ENCODE measurements at regions not wholly inside any gene's neighbourhood (a gene's known extent, or its start where the extent isn't known, plus 50 kb on each side); places are given as distances from the start of the nearest gene placed in this dataset.

- DNase-seq, result no peak
Observed at GRCh38 chr13:31048521-31048920, 113.2 kb downstream of the HSPH1 start.

GRCh38 chr13:31046711-31047279 lies 114.3 kb downstream of the TEX26 start:
- DNase-seq, result peak; percentile 42

- peak; percentile 97 for DNase-seq
Observed at GRCh38 chr13:31045286-31046081, 113.0 kb downstream of the TEX26 start.

DNA sequence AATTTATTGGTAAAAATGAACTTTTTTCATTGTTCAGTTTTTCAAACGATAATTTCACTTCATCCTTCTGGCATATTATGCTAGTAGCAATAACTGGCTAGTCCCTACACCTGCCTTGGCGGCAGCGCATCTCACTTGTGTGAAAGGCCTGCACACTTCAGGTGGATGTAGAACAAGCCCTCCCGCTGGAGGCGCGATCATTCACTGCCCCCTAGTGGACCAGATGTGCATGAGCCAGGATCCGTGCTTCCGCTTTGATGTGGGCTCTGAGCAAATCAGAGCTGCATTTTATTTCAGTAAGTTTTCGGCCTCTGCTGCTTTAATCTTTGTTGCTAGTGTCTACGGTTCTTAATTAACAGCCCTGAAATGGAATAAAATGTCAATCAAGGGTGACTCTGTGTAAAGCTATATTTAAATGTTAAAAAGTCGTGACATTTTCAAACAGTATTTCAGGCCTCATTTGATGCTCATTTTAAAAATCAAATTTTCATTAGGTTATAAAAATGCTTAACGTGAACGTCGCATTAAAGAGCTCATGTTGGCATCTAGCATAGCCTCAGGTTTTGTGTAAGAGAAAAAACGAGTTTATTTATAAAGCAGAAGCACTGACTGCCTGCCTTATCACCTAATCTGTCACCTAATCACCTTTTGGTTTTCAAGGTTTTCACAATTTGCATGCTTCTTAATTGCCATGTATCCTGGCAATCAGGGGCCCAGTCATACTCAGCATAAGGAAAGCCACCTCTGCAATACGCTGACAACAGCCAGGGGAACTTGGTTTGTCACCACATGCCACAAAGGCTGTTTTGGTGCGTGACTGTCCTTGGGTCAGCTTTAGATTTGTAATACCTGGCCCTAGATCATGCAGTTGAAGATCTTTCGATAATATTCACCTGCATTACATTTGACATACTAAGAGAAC lies 112.2 kb downstream of the TEX26 start:
- DNase-seq, result peak; percentile 67

GRCh38 chr13:31043957-31044356 lies 111.5 kb downstream of the TEX26 start:
- DNase-seq, result no peak

DNA sequence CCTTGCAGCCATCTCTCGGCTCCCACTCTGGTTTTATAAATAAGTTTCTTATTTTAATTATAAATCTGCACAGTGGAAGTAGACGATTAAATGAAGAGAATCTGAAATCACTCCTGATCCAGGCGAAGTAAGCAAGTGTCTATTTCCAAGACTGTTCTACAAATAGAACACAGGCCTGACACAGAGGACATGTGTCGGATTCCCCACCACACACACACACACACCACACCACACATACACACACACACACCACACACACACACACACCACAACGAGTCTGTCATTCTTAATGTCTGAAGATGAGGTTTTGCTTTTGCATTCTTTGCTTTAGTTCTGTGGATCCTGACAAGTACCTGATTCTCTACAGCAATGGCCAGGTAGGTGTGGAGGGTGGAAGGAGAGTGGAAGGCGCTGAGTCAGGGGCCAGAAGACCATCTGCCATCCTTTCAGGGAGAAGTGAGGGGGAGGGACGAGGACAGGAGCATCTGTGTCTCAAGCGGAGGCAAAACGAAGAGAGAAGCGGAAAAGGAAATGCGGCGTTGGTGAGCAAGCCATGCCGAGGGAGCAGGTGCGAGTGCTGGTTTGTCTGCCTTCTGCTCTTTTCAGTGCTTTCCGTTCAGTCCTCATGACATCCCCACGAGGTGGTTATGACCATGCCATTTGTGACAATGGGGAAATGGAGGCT lies 110.2 kb downstream of the TEX26 start:
- no peak for DNase-seq

- no peak for DNase-seq
Observed at GRCh38 chr13:31042049-31042448, 109.6 kb downstream of the TEX26 start.

DNA sequence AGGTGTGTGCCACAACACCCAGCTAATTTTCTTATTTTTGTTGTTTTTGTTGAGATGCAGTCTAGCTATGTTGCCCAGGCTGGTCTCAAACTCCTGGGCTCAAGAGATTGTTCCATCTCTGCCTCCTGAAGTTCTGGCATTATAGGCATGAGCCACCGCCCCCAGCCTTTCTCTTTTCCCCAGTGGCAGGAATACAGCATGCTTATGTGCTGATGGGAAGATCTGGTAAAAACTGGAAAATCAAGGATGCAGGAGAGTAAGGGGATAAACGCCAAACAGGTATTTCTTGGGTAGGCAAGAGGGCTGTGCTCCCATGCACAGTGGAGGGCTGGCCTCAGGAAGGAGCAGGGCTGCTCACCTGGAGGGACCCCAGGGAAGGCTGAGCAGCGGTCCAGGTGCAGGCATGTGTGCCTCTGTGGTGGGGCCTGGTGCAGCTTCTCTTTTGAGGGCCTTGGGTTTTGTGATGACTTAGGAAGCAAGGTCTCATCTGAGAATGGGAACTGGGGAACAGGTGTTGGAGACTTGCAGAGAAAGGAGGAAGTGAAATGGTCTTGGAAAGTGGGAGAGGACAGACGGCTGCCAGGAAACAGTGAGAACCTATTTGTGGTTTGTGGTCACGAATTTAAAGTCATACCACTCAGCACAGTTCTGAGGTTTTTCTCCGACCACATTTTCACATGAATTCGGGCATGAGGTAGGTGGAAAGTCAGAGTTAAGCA lies 106.5 kb downstream of the TEX26 start:
- DNase-seq, result no peak

DNA sequence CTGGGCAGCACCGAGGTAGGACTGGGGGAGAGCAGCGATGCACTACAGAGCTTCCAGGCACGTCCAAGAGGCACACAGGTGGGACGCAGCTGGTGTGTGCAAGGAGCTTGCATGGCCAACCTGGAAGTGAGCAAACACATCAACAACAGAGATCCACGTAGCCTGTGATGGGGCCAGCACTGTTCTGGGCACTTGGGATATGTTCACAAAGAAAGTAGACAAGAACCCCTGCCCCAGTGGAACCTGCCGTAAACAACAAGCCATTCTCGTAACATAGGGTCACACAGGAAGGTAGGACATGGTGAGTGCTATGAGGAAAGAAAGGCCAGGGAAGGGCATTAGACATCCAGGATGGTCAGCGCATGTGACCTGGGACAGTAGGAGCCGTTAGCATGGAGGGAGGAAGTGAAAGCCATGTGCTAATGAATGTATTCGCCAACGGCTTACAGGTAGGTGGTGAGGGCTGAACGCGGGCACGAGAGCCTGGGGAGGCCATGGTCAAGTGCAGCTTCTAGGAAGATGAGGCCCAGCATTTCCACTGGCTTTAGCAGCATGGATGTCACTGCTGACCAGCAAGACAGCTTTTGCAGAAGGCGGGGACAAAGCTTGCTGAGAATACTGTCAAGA lies 105.5 kb downstream of the TEX26 start:
- no peak for DNase-seq

DNA sequence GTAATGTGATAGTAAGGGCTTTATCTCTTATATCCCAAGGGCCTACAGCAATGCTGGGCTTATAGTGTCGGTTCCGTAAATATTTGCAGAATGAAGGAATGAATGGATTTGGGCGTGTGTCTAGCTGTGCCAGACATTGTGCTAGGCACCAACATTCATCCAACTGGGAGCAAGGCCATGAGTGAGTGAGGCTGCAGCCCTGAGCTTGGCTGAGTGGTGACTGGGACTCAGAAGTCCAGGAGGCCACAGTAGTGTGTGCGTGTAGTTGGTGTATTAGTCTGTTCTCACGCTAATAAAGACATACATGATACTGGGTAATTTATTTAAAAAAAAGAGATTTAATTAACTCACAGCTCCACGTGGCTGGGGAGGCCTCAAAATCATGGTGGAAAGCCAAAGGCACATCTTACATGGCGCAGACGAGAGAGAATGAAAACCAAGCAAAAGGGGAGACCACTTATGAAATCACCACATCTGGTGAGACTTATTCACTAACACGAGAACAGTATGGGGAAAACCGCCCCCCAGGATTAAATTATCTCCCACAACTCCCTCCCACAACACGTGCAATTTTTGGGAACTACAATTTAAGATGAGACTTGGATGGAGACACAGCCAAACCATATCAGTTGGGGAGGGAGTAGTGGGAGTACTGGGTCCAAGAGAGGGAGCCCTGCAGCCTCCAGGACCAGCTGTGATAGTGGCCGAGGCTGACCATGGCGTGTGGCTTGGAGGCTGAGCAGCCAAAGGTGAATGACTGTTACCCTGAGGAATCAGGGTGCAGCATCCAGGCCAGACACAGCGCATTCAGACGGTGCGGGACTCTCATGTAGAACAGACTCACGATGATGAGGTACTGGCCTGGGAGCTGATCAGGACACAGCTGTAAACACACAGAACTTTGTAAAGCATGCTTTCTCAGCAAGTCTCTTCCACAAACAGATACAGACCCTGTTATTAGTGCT lies 104.6 kb downstream of the TEX26 start:
- no peak for DNase-seq

DNA sequence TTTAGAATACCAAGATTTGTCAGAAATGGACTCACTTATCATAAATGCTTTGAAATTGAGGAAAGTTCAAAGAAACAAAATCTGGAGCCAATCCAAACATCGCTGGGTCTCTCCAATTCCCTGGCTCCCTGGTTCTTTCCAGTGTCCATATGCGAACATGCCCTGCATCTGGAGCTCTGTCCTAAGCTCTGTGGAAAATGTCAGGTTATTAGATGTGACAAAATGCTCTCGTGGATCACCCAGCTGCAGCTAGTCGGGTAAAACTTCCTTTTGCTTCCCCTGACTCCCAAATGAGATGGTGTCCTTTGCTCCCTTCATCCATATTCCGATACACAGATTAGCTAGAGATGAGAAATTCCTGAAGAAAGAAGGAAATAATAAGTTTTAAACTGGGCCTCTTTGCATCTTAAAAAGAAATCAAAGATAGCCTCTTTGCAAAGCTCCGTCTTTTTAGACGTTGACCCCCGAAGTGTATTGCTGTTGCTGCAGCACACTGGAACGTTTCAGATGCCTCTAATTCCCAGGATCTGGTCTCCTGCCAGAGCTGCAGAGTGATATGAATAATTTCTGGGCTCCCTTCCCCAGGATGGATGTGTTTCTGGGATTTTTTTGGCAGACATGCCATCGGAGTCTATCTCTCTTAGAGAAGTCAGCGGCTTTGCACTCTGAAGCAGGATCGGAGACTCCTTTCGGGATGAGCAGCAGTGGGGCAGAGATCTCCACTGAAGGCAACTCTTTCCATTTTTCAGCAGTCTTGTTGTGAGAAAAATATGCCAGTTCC lies 102.9 kb downstream of the TEX26 start:
- DNase-seq, result no peak

GRCh38 chr13:31032528-31033113 lies 100.2 kb downstream of the TEX26 start:
- DNase-seq, result no peak

DNA sequence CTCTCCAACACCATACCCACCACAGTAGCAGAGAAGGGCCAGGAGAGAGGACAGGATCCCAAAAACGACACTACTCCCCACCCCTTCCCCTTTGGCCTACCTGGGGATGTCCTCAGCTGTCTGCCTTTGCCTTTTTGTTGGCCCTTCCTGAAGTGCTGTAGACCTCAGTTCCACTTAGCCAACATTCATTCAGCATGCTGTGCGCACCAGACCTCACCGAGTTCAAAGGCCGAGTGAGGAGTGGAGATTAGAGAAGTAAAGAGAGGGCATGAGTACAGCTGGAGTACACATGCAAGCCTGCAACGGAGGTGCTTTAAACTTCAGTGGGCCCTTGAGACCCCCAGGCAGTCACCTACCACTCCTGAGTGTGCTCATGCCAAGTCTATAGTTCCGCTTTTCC lies 99.0 kb downstream of the TEX26 start:
- no peak for DNase-seq

- DNase-seq, result no peak
Observed at GRCh38 chr13:31029102-31029501, 96.6 kb downstream of the TEX26 start.

DNA sequence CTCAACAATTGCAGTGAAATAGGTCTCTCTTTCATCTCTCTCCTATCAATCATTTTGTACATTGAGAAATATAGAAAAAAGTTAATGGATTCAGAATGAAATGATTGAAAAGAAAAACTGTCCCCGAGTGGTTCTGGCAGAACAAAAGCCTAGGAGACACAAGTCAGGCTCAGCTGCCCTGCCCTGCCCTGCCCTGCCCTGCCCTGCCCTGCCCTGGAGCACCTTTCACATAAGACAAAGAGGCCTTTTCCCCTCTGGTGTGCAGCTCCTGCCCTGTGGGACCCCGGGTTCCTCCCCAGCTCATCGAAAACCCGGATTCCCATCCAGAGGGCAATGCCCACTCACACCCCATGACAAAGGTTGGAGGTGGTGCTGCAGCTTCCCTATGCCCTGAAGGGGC lies 94.7 kb downstream of the TEX26 start:
- DNase-seq, result no peak
